H9 (cell line): ENCODE measurements at regions not wholly inside any gene's neighbourhood (a gene's known extent, or its start where the extent isn't known, plus 50 kb on each side); places are given as distances from the start of the nearest gene placed in this dataset.
A peak's percentile ranks its signal among the peaks of the same experiment; 100 is the strongest.

ENCODE experiments used
- DNase-seq: peaks from one replicate; pipeline ENCODE4 v3.0.0-alpha.2; 2017
- H2AFZ ChIP-seq: one replicate; pipeline ENCODE4 v1.6.1; 2013; ENCODE audit warnings: mild to moderate bottlenecking, low read length, control low read depth, moderate library complexity
- H2AK5ac ChIP-seq: 2 replicates; pipeline ENCODE4 v1.6.1; 2013; ENCODE audit warnings: low read length, control low read depth, mixed read lengths; ENCODE audit not compliant: insufficient read length
- H2BK120ac ChIP-seq: one replicate; pipeline ENCODE4 v1.6.1; 2013; ENCODE audit warnings: low read depth, mild to moderate bottlenecking, low read length, control low read depth, inconsistent platforms; ENCODE audit not compliant: poor library complexity, severe bottlenecking
- H2BK12ac ChIP-seq: 2 replicates; pipeline ENCODE4 v1.6.1; 2013; ENCODE audit warnings: low read length, control low read depth, mixed read lengths, low read depth; ENCODE audit not compliant: insufficient read length
- H2BK15ac ChIP-seq: 2 replicates; pipeline ENCODE4 v1.6.1; 2013; ENCODE audit warnings: low read depth, low read length, control low read depth
- H2BK20ac ChIP-seq: one replicate; pipeline ENCODE4 v1.6.1; 2013; ENCODE audit warnings: low read depth, mild to moderate bottlenecking, low read length, control low read depth, inconsistent platforms; ENCODE audit not compliant: poor library complexity, severe bottlenecking
- H2BK5ac ChIP-seq: 2 replicates; pipeline ENCODE4 v1.6.1; 2013; ENCODE audit warnings: low read length, control low read depth, mixed read lengths; ENCODE audit not compliant: insufficient read length
- H3K14ac ChIP-seq: 2 replicates; pipeline ENCODE4 v1.6.1; 2013; ENCODE audit warnings: low read length, control low read depth; ENCODE audit not compliant: insufficient read depth
- H3K18ac ChIP-seq: 2 replicates; pipeline ENCODE4 v1.6.1; 2013; ENCODE audit warnings: low read depth, mild to moderate bottlenecking, mixed read lengths, low read length, control low read depth; ENCODE audit not compliant: insufficient read length
- H3K23ac ChIP-seq: 2 replicates; pipeline ENCODE4 v1.6.1; 2013; ENCODE audit warnings: low read length, control low read depth, mixed read lengths, low read depth; ENCODE audit not compliant: insufficient read length
- H3K23me2 ChIP-seq: 2 replicates; pipeline ENCODE4 v1.6.1; 2013; ENCODE audit warnings: low read depth, mild to moderate bottlenecking, mixed read lengths, low read length, control low read depth; ENCODE audit not compliant: insufficient read length, poor library complexity, severe bottlenecking
- H3K27ac ChIP-seq: 2 replicates; pipeline ENCODE4 v1.5.1; 2013; ENCODE audit warnings: low read length, control low read depth, mixed read lengths, low read depth; ENCODE audit not compliant: insufficient read length
- H3K27me3 ChIP-seq: 2 replicates; pipeline ENCODE4 v1.6.1; 2013; ENCODE audit warnings: low read length, control low read depth, inconsistent platforms; ENCODE audit not compliant: insufficient read depth
- H3K4ac ChIP-seq: 2 replicates; pipeline ENCODE4 v1.6.1; 2013; ENCODE audit warnings: low read depth, mild to moderate bottlenecking, control low read depth, inconsistent platforms, low read length, moderate library complexity
- H3K4me1 ChIP-seq: 2 replicates; pipeline ENCODE4 v1.6.1; 2013; ENCODE audit warnings: low read length, control low read depth, inconsistent platforms; ENCODE audit not compliant: insufficient read depth
- H3K4me2 ChIP-seq: 2 replicates; pipeline ENCODE4 v1.6.1; 2013; ENCODE audit warnings: low read length, control low read depth, mixed read lengths; ENCODE audit not compliant: insufficient read length, insufficient read depth
- H3K56ac ChIP-seq: 2 replicates; pipeline ENCODE4 v1.6.1; 2013; ENCODE audit warnings: low read depth, mild to moderate bottlenecking, mixed read lengths, low read length, control low read depth; ENCODE audit not compliant: insufficient read length
- H3K79me1 ChIP-seq: 2 replicates; pipeline ENCODE4 v1.6.1; 2013; ENCODE audit warnings: low read depth, mild to moderate bottlenecking, moderate library complexity, low read length, control low read depth, inconsistent platforms; ENCODE audit not compliant: insufficient read depth, poor library complexity, severe bottlenecking
- H3K79me2 ChIP-seq: 2 replicates; pipeline ENCODE4 v1.6.1; 2013; ENCODE audit warnings: low read length, control low read depth, inconsistent platforms; ENCODE audit not compliant: insufficient read depth
- H3K9ac ChIP-seq: 2 replicates; pipeline ENCODE4 v1.6.1; 2013; ENCODE audit warnings: low read length, control low read depth, mixed read lengths; ENCODE audit not compliant: insufficient read length; ENCODE audit errors: extremely low read depth
- H3K9me3 ChIP-seq: one replicate; pipeline ENCODE4 v1.6.1; 2013; ENCODE audit warnings: low read depth, low read length, inconsistent platforms; ENCODE audit not compliant: control insufficient read depth
- H3T11ph ChIP-seq: one replicate; pipeline ENCODE4 v1.6.1; 2013; ENCODE audit warnings: mild to moderate bottlenecking, low read length, control low read depth, inconsistent platforms
- H4K20me1 ChIP-seq: one replicate; pipeline ENCODE4 v1.6.1; 2013; ENCODE audit not compliant: control insufficient read depth, insufficient read length, insufficient read depth
- H4K5ac ChIP-seq: 2 replicates; pipeline ENCODE4 v1.6.1; 2013; ENCODE audit warnings: low read depth, mild to moderate bottlenecking, mixed read lengths, low read length, control low read depth; ENCODE audit not compliant: insufficient read length
- H4K8ac ChIP-seq: replicated peaks from 2 replicates; pipeline ENCODE4 v1.6.1; 2013; ENCODE audit warnings: low read length, control low read depth, mixed read lengths, low read depth; ENCODE audit not compliant: insufficient read length
- H4K91ac ChIP-seq: 2 replicates; pipeline ENCODE4 v1.6.1; 2013; ENCODE audit warnings: low read depth, mild to moderate bottlenecking, moderate library complexity, mixed read lengths, low read length, control low read depth; ENCODE audit not compliant: insufficient read length
- H3K27ac Mint-ChIP-seq, 3 experiments: 2 replicates in 2 of 3; 3 replicates in 1 of 3; pipeline ENCODE4 v1.8.0; 2020 to 2021; ENCODE audit warnings: mixed read lengths in 3 of 3, mild to moderate bottlenecking in 1 of 3, moderate library complexity in 1 of 3
- H3K27me3 Mint-ChIP-seq: 2 replicates; pipeline ENCODE4 v1.8.0; 2021; ENCODE audit warnings: low read depth, mild to moderate bottlenecking, moderate library complexity, mixed read lengths
- H3K36me3 Mint-ChIP-seq, 3 experiments: 2 replicates in 2 of 3; 3 replicates in 1 of 3; pipeline ENCODE4 v1.8.0; 2020 to 2021; ENCODE audit warnings: low read depth in 3 of 3, mixed read lengths in 3 of 3; ENCODE audit not compliant: insufficient read depth in 1 of 3
- H3K4me1 Mint-ChIP-seq, 2 experiments: 2 replicates each; pipeline ENCODE4 v1.8.0; 2020; ENCODE audit warnings: mixed read lengths in 2 of 2
- H3K4me3 Mint-ChIP-seq, 2 experiments: 2 replicates in 1 of 2; 3 replicates in 1 of 2; pipeline ENCODE4 v1.8.0; 2020 to 2021; ENCODE audit warnings: mild to moderate bottlenecking in 2 of 2, mixed read lengths in 2 of 2, moderate library complexity in 1 of 2
- H3K9me3 Mint-ChIP-seq, 2 experiments: 2 replicates in 1 of 2; 3 replicates in 1 of 2; pipeline ENCODE4 v1.8.0; 2020; ENCODE audit warnings: mild to moderate bottlenecking in 2 of 2, mixed read lengths in 2 of 2, moderate library complexity in 1 of 2
- WGBS: extraction: QIAGEN DNeasy Blood & Tissue Kit; methylation state at CpG from one replicate; pipeline ENCODE4 v1.1.7; 2013; ENCODE audit warnings: missing lambda C conversion rate, low lambda C conversion rate, mixed read lengths; ENCODE audit not compliant: insufficient read length; ENCODE audit errors: extremely low coverage; 5-methylcytosine and 5-hydroxymethylcytosine counted together
- TF ChIP-seq, protein P1 (sequence below): fragments of 200-600 bp; sonication (generic); conservative IDR thresholded peaks from 3 replicates; pipeline ENCODE4 v1.8.0; 2021; ENCODE audit warnings: antibody characterized with exemption, mild to moderate bottlenecking

DNA sequence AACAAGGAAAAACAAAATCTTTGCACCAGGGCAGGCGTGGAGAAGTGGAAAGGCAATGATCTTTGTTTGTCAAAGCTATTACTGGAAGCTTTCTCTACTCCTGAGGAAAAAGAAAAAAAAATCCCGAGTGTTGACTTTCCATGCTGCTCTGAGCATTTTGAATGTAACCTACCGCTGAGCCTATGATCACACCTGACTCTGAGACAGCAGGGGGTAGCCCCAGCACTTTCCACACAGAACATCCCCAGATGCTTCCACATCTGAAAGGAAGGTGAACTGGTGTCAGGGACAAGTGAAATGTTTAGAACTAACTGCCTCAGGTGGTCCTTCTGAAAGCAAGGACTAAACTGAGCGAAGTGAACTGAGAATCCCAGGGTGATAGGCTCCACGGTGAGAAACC, 1315.1 kb upstream of the DDX18 start:
- TF ChIP-seq, protein P1, sequence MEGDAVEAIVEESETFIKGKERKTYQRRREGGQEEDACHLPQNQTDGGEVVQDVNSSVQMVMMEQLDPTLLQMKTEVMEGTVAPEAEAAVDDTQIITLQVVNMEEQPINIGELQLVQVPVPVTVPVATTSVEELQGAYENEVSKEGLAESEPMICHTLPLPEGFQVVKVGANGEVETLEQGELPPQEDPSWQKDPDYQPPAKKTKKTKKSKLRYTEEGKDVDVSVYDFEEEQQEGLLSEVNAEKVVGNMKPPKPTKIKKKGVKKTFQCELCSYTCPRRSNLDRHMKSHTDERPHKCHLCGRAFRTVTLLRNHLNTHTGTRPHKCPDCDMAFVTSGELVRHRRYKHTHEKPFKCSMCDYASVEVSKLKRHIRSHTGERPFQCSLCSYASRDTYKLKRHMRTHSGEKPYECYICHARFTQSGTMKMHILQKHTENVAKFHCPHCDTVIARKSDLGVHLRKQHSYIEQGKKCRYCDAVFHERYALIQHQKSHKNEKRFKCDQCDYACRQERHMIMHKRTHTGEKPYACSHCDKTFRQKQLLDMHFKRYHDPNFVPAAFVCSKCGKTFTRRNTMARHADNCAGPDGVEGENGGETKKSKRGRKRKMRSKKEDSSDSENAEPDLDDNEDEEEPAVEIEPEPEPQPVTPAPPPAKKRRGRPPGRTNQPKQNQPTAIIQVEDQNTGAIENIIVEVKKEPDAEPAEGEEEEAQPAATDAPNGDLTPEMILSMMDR: no peak
- Histone ChIP-seq H3T11ph (no peak overlapping the region), H4K8ac (no peak overlapping the region), H3K4me1 (no peaks in the 10 kb centered on the region), H3K18ac (no peak overlapping the region), H2BK12ac (no peak overlapping the region), H3K56ac (no peak overlapping the region), H4K20me1 (no peaks in the 10 kb centered on the region), H3K14ac (no peak overlapping the region), H2BK120ac (no peak overlapping the region), H2AFZ (no peak overlapping the region), H2BK5ac (no peak overlapping the region), H3K9me3 (no peaks in the 10 kb centered on the region), H3K4ac (no peak overlapping the region), H3K23ac (no peak overlapping the region), H2AK5ac (no peak overlapping the region), H3K4me2 (no peak overlapping the region), H4K91ac (no peak overlapping the region), H4K5ac (no peak overlapping the region), H3K23me2 (no peaks in the 10 kb centered on the region), H3K27ac (no peak overlapping the region), H2BK20ac (no peak overlapping the region), H3K27me3 (no peaks in the 10 kb centered on the region), H3K9ac (no peak overlapping the region), H3K79me2 (no peaks in the 10 kb centered on the region), H2BK15ac (no peak overlapping the region), H3K79me1 (no peaks in the 10 kb centered on the region)
- H3K27ac Mint-ChIP-seq: peak overlapping the region in 1 of 3 experiments; percentile 48; a peak in 1 of 7 replicates
- H3K27me3 Mint-ChIP-seq: no peaks in the 10 kb centered on the region
- no peak for DNase-seq
- no peak overlapping the region; a peak in 1 of 5 replicates for H3K4me3 Mint-ChIP-seq
- H3K4me1 Mint-ChIP-seq: peaks cover 12 to 16% of the 10 kb centered on the region in 2 experiments
- H3K36me3 Mint-ChIP-seq: no peaks in the 10 kb centered on the region
- H3K9me3 Mint-ChIP-seq: no peaks in the 10 kb centered on the region
- WGBS: no CpG with 5 or more reads among the region's 5 CpGs
